Neural cell (in vitro differentiated cells): ENCODE measurements at regions not wholly inside any gene's neighbourhood (a gene's known extent, or its start where the extent isn't known, plus 50 kb on each side); places are given as distances from the start of the nearest gene placed in this dataset.

Experiments used
- CTCF ChIP-seq: fragments of 450-650 bp; IDR thresholded peaks from 2 replicates; pipeline ENCODE4 v1.5.1; 2014; ENCODE audit warnings: antibody characterized with exemption, mild to moderate bottlenecking, moderate library complexity; ENCODE audit not compliant: poor library complexity, severe bottlenecking
- EZH2 ChIP-seq: fragments of 200-600, 300-800 bp; shearing (Covaris generic), sonication (generic); IDR thresholded peaks from 2 replicates; pipeline ENCODE4 v1.6.1; 2014; ENCODE audit warnings: antibody characterized with exemption, low read length, borderline replicate concordance, mild to moderate bottlenecking; ENCODE audit not compliant: insufficient read depth, poor library complexity, severe bottlenecking
- MXI1 ChIP-seq: fragments of 450-650 bp; conservative IDR thresholded peaks from 2 replicates; pipeline ENCODE4 v1.6.1; 2014; ENCODE audit warnings: antibody characterized with exemption, mild to moderate bottlenecking; ENCODE audit not compliant: poor library complexity, severe bottlenecking
- POLR2AphosphoS5 ChIP-seq: IDR thresholded peaks from 2 replicates; pipeline ENCODE4 v1.6.1; 2012
- RAD21 ChIP-seq: fragments of 450-650 bp; conservative IDR thresholded peaks from 2 replicates; pipeline ENCODE4 v1.6.1; 2014; ENCODE audit warnings: antibody characterized with exemption, mild to moderate bottlenecking, moderate library complexity
- REST ChIP-seq: IDR thresholded peaks from 2 replicates; pipeline ENCODE4 v1.6.1; 2012; ENCODE audit warnings: borderline replicate concordance
- SMC3 ChIP-seq: fragments of 450-650 bp; conservative IDR thresholded peaks from 2 replicates; pipeline ENCODE4 v1.6.1; 2014; ENCODE audit warnings: antibody characterized with exemption, mild to moderate bottlenecking, moderate library complexity; ENCODE audit not compliant: poor library complexity

- no peak for TF ChIP-seq CTCF
- no peak for TF ChIP-seq REST
- TF ChIP-seq POLR2AphosphoS5: no peak
- TF ChIP-seq MXI1: no peak
- TF ChIP-seq EZH2: no peak
- no peak for TF ChIP-seq SMC3
- no peak for TF ChIP-seq RAD21
These were observed 193.1 kb upstream of the SEMA3C start for GRCh38 chr7:81111781-81112540.
